Suppressor macrophage (primary cell): ENCODE measurements at regions not wholly inside any gene's neighbourhood (a gene's known extent, or its start where the extent isn't known, plus 50 kb on each side); places are given as distances from the start of the nearest gene placed in this dataset.

Experiments used
- DNase-seq, 4 experiments: peaks; one replicate each; pipeline ENCODE4 v3.0.0-alpha.2; 2020 to 2022

GRCh38 chr1:208864366-208864965, 620.3 kb upstream of the PLXNA2 start:
- DNase-seq = no peak

GRCh38 chr1:208866386-208866955, 622.3 kb upstream of the PLXNA2 start:
- DNase-seq = no peak

DNA sequence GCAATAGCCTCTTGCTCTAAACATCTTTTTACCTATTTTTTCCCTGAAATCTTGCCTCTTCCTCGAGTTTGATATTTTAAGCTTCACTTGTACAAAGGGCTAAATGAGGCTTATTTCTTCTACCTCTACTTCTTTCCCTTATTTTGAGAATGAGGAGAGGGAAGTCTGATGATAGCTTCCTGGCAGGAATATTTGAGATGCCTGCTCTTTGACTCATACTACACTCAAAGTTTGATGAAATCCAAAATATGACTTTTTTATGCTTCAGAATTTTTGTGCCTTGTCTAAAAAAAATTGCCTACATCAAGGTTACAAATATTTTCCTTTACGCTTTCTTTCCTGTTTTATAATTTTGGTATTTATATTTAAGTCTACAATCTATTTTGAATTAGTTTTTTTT, 624.4 kb upstream of the PLXNA2 start:
- DNase-seq = no peak

- no peak for DNase-seq
Observed at GRCh38 chr1:208874915-208875314, 630.7 kb upstream of the PLXNA2 start.

DNA sequence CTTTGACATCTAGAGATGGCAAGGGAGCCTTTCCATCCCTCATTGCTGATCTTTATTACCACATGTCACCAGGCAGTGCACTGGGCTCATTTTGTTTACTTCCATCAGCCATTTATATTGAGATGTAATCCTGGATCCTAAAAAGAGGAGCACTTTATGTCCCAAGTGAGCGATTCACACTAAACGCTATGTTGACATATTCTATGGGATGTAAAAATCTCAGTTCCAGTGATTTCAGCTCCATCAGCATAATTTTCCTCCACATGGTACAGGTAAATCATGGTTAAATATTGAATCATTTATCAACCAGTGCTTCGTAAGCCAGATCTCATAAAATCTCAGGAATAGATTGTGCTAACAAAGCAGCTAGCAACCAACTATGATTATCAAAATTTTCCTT, 634.8 kb upstream of the PLXNA2 start:
- no peak for DNase-seq

DNA sequence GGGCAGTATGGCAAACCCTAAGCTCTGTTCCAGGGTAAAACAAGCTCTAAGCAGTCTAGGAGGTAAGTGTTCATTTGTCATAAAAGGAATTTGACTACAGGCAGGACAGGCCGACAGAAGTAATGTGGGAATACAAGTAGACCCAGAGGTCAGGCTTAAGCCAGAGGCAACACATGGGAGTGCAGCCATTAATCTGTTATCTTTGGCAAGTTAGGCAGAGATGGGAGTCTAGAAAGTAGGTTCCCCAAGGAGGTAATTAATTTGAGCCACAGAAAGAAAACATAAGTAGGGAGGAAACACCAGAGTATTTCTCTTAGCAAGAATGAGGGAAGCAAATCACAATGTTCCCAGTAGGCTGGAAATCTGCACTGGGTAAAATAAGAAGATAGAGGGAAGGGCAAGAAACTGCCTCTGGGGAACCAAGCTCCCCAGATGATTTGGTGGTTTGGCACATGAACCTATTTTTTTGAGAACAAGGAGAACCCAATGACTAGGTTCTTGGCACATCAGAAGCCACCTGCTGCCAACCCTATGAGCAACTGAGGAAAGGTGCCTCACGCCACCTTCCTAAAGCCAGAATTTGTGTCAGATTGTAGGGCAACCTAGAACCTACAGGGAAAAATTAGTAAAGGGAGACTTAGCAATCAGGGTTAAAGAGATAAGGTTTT, 636.4 kb upstream of the PLXNA2 start:
- DNase-seq = no peak

DNA sequence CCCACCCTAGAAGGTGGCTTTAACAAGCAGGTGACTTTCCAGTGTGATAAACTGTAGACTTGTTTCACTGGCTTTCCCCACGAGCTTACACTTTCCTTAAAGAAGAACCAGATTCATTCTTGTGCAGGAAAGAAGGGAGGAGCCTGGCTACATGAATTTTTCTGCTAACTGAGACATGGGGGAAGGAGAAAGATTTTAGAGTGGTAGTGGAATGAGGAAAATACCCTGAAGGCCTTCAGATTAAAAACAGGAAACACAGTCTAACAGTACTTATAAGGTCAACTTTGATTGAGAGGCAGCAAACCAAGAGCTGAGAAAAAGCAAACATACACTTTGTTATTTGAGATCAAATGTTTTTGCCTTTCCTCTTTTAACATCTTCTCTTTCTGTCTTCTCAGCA, 640.9 kb upstream of the PLXNA2 start:
- no peak for DNase-seq

DNA sequence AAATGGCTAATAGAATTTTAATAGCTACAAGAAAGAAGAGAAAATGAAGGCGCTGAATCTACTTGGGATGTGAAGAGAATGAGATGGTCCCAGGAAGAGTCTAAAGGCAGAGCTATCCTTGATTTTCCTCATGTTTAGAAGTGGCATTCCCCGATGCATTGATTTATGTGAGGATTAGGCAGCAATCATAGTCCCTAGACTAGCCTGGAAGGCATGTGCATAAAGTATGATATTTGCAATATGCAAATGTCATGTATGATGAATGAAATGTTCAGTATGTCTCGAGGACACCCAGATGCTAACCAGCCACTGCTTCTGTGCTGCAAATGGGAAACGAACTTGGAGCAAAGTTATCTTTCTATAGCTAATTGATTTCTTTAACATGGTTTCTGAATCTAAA, 641.5 kb upstream of the PLXNA2 start:
- DNase-seq = no peak

DNA sequence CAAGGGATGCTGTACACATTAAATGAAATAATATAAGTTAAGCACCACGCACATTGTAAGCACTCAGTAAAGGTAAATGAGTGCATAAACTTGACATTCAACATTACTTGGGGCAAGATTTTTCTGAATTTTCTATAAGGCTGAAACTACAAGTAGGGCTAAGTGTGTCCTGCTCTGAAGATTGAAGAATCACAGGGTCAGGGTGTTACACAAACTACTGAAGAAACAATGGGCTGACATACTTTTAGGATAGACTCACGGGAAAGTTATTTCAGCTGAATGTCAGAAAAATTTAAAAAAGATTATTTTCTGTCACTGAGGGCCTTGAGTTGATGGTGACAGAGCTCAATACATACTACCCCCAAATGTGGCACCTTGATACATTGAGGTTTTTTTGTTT, 644.2 kb upstream of the PLXNA2 start:
- no peak for DNase-seq

GRCh38 chr1:208892147-208892546, 648.0 kb upstream of the PLXNA2 start:
- DNase-seq = no peak

- DNase-seq = no peak
Observed at GRCh38 chr1:208893251-208893650, 649.1 kb upstream of the PLXNA2 start.

- no peak for DNase-seq
Observed at GRCh38 chr1:208895181-208895580, 651.0 kb upstream of the PLXNA2 start.

DNA sequence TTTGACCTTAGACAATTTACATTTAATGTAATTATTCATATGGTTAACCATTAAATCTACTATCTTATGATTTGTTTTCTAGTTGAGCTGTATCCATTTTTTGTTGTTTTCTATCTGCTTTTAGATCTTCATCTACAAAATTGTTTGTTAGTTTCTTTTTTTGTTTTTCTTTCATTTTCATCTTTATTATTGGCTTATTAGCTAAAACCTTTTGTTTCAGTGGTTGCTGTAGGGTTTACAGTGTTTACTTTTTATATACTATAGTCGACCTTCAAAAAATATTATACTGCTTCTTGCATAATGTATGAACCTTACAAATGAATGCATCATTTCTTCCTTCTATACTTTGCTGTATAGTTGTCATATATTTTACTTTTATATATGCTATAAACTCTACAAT, 651.6 kb upstream of the PLXNA2 start:
- no peak for DNase-seq

DNA sequence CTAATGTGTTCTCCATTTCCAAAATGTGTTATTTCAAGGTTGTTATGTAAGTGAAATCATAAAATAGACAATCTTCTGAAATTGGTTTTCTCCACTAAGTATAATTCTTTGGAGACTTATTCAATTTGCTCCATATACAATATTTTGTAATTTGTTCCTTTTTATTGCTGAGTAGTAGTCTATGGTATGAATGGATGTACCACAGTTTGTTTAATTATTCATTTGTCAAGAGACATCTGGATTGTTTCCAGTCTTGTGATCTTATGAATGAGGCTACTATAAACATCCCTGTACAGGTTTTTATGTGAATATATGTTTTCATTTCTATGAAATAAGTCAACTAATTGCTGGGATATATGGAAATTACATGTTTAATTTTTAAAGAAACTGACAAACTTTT, 652.6 kb upstream of the PLXNA2 start:
- DNase-seq = no peak

DNA sequence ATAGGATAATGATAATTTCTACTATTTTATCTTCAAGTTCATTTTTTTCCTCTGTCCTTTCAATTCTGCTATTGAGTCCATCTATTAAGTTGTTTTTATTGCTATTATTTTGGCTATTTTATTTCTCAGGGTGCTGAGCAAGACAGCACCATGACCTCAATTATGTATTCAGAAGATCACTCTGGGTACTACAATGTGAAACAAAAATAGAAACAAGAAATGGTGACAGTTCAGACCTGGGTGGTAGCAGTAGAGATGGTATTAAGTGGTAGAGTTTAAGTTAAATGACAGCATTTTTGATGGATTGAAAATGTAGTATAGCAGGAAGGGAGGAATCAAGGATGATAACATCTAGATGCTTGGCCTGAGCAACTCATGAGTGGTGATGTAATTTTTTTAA, 655.3 kb upstream of the PLXNA2 start:
- no peak for DNase-seq

GRCh38 chr1:208903251-208903905, 659.2 kb upstream of the PLXNA2 start:
- DNase-seq = no peak

DNA sequence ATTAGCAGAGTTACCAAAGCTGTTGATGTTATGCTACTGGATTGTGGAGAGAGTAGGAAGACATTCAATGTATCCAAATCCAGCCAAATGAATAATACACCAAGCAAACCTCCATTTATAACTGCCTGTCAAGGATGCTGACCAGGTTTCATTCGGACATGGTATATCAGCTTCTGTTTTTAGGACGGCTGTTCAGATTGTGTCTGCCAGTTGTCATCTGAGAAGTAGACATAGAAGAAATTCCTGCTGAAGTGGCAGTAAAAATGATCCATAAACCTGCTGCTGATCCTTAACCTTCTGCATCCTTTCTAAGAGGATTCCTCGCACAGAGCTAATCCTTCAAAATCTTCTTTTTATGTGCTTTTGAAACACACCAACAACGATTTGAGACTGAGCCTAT, 663.6 kb upstream of the PLXNA2 start:
- no peak for DNase-seq

DNA sequence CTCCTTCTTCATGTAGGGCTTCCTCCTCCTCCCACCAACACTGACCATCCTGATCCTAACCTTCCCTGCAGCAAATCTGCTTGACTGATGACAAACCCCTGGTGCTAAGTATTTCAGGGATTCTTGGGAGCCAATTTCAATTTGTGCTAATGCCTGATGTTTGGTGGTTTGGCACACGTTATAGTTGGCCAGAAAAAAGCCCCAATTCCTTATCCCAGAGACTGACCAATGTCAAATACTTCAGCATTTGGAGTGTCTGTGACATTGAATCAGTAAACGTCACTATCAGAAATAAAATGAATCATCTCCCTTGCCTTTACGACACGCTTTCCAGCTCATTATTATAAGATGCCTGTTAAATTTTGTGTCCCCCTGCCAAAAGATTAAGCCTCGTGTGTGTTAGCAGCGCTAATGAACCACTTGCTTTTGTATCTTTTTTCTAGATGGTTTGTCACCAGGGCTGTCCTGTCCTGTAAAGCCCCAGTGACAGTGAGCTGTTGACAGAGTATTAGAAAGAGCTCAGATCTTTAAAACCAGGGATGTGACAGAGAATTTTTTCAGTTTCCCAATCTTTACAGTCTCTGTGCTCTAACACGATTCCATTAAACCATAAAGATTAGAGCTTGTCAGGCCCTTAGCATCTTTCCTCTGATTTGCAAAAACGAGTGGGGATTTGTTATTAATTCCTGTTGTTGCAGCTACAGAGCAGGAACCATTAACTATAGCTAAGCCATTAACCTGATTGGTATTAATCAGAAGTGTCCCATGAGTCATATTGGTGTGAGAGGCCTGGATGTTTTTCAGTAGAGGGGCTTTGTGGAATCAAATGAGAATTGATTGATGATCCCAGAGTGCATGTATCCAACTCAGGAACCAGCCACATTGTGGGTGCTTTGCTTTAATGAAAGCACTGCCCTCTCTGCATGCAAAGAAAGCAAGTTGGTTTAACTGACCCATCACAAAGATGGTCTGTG, 665.1 kb upstream of the PLXNA2 start:
- DNase-seq = no peak

GRCh38 chr1:208910161-208910560, 666.0 kb upstream of the PLXNA2 start:
- no peak for DNase-seq

- no peak for DNase-seq
Observed at GRCh38 chr1:208917281-208917680, 666.2 kb upstream of the CAMK1G start.

DNA sequence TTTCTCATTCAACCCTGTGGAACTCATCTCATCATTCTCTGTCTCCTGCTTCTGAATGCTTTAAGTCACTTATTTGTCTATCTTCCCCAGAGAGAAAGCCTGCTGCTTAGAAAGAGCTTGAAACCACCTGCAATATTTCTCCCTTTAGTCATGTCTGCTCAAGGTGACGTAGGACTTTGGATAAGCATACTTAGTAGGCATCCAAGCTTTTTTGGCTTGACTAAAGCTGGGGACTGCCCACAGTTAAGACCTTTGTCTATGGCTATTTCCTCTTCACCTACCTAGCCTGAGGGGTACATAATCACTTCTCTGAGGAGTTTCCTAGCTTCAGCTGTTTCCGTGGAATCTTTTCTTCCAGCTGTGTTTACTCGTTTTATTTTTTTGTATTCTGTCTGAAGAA, 665.8 kb upstream of the CAMK1G start:
- no peak for DNase-seq

DNA sequence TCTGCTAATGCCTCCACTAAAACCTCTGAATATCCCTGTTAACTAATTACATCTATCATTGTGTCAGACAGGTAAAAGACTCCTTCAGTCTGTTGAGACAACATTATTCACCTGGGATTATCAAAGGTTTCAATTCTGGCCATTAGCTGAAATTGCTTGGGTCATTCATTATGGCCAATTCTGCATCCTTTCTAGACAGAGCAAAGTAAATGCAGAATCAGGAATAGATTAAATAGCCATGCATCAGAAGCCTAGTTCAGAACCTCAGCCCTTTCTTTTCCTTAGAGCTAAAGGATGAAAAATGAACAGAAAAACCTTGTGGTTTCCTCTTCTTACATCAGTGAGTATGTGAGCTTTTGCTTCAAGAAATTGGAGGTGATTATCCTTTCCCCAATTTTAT, 665.4 kb upstream of the CAMK1G start:
- no peak for DNase-seq

- no peak for DNase-seq
Observed at GRCh38 chr1:208919371-208919770, 664.1 kb upstream of the CAMK1G start.
